Sigmoid colon (tissue), 4 donors: ENCODE measurements at regions not wholly inside any gene's neighbourhood (a gene's known extent, or its start where the extent isn't known, plus 50 kb on each side); places are given as distances from the start of the nearest gene placed in this dataset.

Experiments used
- POLR2A ChIP-seq, 2 donors: fragments of 450-650 bp; IDR thresholded peaks; one replicate each; pipeline ENCODE4 v1.6.1; 2016; ENCODE audit warnings: antibody characterized with exemption in 2 of 2, mild to moderate bottlenecking in 2 of 2, moderate library complexity in 2 of 2
- POLR2AphosphoS5 ChIP-seq, 4 donors: sonication (generic); formaldehyde crosslinking; IDR thresholded peaks; one replicate each; pipeline ENCODE4 v1.6.1; 2017; ENCODE audit warnings: antibody characterized with exemption in 4 of 4
- TF ChIP-seq, protein P1 (sequence below), 4 experiments: fragments of 450-650 bp in 3 of 4; fragments of 200-600 bp in 1 of 4; IDR thresholded peaks; one replicate each; pipeline ENCODE4 v1.5.1; 2016 to 2019; ENCODE audit warnings: antibody characterized with exemption in 4 of 4, mild to moderate bottlenecking in 3 of 4, moderate library complexity in 2 of 4

DNA sequence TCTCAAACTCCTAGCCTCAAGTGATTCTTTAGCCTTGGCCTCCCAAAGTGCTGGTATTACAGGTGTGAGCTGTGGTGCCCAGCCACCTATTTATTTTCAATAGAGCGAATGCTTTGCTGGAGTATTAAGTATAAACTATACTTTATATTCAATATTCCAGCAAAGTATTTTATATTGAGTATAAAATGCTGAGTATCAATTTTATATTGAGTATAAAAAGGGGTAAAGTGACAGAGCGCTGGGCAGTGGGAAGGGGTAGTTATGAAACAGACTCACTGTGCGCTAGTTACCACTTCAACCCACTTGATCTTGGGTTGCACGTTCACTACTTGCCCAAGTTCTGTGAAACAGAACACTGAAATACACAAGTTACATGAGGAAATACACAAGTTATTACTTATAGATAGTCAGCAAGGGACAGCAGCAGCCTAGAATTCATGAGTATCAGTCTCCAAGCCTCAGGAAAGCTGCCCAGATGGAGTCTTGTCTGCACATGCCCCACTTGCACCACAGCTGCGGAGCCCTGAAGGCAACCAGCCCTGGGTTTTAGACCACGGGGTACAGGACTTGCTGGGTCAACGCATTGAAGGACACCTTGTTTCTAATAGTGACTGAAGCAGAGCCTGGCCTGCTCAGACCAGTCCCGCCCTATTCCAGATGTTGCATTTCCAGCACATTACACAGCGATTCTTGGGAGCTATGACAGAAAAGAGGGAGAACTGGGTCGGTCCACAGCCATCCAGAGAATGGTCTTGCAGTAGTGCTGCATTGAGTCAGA, 51.6 kb upstream of the SYT13 start:
- no peak for TF ChIP-seq POLR2A (IDR thresholded peaks at IDR 0.05)
- TF ChIP-seq, protein P1, sequence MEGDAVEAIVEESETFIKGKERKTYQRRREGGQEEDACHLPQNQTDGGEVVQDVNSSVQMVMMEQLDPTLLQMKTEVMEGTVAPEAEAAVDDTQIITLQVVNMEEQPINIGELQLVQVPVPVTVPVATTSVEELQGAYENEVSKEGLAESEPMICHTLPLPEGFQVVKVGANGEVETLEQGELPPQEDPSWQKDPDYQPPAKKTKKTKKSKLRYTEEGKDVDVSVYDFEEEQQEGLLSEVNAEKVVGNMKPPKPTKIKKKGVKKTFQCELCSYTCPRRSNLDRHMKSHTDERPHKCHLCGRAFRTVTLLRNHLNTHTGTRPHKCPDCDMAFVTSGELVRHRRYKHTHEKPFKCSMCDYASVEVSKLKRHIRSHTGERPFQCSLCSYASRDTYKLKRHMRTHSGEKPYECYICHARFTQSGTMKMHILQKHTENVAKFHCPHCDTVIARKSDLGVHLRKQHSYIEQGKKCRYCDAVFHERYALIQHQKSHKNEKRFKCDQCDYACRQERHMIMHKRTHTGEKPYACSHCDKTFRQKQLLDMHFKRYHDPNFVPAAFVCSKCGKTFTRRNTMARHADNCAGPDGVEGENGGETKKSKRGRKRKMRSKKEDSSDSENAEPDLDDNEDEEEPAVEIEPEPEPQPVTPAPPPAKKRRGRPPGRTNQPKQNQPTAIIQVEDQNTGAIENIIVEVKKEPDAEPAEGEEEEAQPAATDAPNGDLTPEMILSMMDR (IDR thresholded peaks at IDR 0.05), result no peak
- no peak for TF ChIP-seq POLR2AphosphoS5 (IDR thresholded peaks at IDR 0.05)
